MCF 10A (cell line): ENCODE measurements at regions not wholly inside any gene's neighbourhood (a gene's known extent, or its start where the extent isn't known, plus 50 kb on each side); places are given as distances from the start of the nearest gene placed in this dataset.
"Not testable (repeated sequence)": the region's sequence is repeated elsewhere in the genome, so short reads cannot be mapped to it uniquely, and the experiment has no call there.

Experiments
- BruUV-seq: library from RNA; stranded (reverse); fragments of 400-500 nt; replicated peaks from 2 replicates; lab custom pipeline; 2021; lab: Mats Ljungman, UMichigan
- CTCF ChIA-PET: fragments of 300-600 bp; sonication (Branson Sonifier 250); formaldehyde crosslinking; extraction: SDS; loops from one replicate; lab custom pipeline; 2021; ENCODE audit warnings: antibody characterized with exemption, inconsistent platforms; lab: Yijun Ruan, JAX
- POLR2A ChIA-PET: fragments of 300-600, 350-650 bp; sonication (Branson Sonifier 250); formaldehyde crosslinking; extraction: SDS; loops from one replicate; lab custom pipeline; 2020; ENCODE audit warnings: antibody characterized with exemption, inconsistent platforms; lab: Yijun Ruan, JAX
- DNase-seq: peaks from one replicate; pipeline ENCODE4 v3.0.0-alpha.2; 2018; ENCODE audit not compliant: unreplicated experiment
- H3K27ac Mint-ChIP-seq: one replicate; pipeline ENCODE4 v1.8.0; 2022; ENCODE audit warnings: mild to moderate bottlenecking, low read depth, mixed read lengths; ENCODE audit not compliant: unreplicated experiment
- H3K27me3 Mint-ChIP-seq: one replicate; pipeline ENCODE4 v1.8.0; 2022; ENCODE audit warnings: mixed read lengths; ENCODE audit not compliant: insufficient read depth, unreplicated experiment
- H3K36me3 Mint-ChIP-seq: one replicate; pipeline ENCODE4 v1.8.0; 2022; ENCODE audit warnings: mild to moderate bottlenecking, moderate library complexity, mixed read lengths; ENCODE audit not compliant: insufficient read depth, unreplicated experiment
- H3K4me1 Mint-ChIP-seq: one replicate; pipeline ENCODE4 v1.8.0; 2022; ENCODE audit warnings: mixed read lengths; ENCODE audit not compliant: insufficient read depth, unreplicated experiment
- H3K4me3 Mint-ChIP-seq: one replicate; pipeline ENCODE4 v1.8.0; 2022; ENCODE audit warnings: mild to moderate bottlenecking, moderate library complexity, mixed read lengths; ENCODE audit not compliant: unreplicated experiment
- H3K9me3 Mint-ChIP-seq: one replicate; pipeline ENCODE4 v1.8.0; 2022; ENCODE audit warnings: mixed read lengths; ENCODE audit not compliant: unreplicated experiment
- CTCF ChIP-seq: fragments of 200-600 bp; IDR thresholded peaks from one replicate; pipeline ENCODE4 v1.8.0; 2022; ENCODE audit warnings: antibody characterized with exemption, mild to moderate bottlenecking; ENCODE audit not compliant: unreplicated experiment
- intact Hi-C: fragments of 100-400 bp; cut with micrococcal nuclease; formaldehyde crosslinking; loops from 2 replicates; pipeline ENCODE4 v1.14.1; 2022

DNA sequence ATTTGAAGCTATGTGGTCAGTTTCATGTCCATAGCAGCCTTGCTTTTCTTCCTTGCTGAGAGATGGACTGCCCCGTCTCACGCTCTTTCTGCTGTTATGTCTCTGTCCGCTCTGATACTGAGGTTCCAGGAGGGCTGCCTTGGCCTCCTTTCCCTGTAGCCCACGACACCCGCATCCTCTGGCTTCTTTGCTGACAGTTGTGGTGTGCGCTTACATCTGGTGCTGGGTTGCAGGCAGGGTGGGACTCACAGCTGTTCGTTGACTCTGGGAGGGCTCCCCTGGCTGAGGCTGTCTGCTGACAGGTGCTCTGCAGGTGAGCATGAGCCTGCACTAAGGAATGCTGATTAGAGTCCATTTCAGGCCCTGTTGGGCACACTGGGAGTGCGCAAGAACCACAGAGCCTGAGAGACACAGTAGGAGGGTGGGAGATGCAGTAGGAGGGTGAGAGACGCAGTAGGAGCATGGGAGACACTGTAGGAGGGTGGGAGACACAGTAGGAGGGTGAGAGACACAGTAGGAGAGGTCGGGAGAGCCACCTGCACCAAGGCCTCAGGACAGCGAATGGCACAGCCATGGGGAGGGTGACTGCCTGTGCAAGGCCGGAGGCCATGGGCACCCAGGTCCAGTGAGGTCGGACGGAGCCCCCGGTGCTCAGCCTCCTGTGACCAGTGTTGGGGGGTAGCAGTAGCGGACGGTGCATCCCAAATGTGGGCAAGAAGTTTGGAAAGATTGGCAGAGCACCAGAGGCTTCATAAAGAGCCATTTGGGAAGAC is 71.5 kb downstream of the NPIPB11 start:
- POLR2A ChIA-PET, H3K36me3 Mint-ChIP-seq, H3K27ac Mint-ChIP-seq, DNase-seq, H3K27me3 Mint-ChIP-seq, H3K4me3 Mint-ChIP-seq, BruUV-seq, H3K4me1 Mint-ChIP-seq, intact Hi-C loops, CTCF ChIA-PET, H3K9me3 Mint-ChIP-seq: not testable (repeated sequence)

GRCh38 chr16:29333492-29334097 is 72.9 kb downstream of the NPIPB11 start:
- POLR2A ChIA-PET, BruUV-seq, DNase-seq, intact Hi-C loops, H3K9me3 Mint-ChIP-seq, CTCF ChIA-PET, H3K4me3 Mint-ChIP-seq, H3K4me1 Mint-ChIP-seq, H3K27ac Mint-ChIP-seq, H3K36me3 Mint-ChIP-seq: not testable (repeated sequence)
- peaks cover 20% of the 10 kb centered on the region for H3K27me3 Mint-ChIP-seq

DNA sequence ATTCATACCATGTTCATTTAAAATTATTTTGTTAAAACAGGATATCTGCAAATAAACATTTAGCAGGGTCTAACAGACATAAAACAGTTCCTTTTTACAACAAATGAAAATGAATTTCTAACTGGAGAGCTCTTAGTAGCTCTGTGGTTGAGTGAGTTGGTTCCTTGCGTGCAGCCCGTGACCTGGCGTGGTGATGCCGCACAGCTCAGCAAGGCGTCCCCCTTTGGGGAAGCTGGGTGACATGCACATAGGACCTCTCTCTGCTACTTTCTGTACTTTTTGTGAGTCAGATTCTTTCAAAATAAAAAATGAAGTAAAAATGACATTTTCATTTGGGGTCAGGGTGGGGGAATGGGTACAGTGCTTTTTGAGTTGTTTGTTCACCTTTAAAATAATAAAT is 75.9 kb downstream of the NPIPB11 start:
- POLR2A ChIA-PET, H3K27ac Mint-ChIP-seq, DNase-seq, BruUV-seq, H3K4me1 Mint-ChIP-seq, H3K4me3 Mint-ChIP-seq, H3K9me3 Mint-ChIP-seq, H3K36me3 Mint-ChIP-seq, CTCF ChIA-PET, intact Hi-C loops: not testable (repeated sequence)
- H3K27me3 Mint-ChIP-seq, result peaks cover 14% of the 10 kb centered on the region

- Mint-ChIP-seq H3K27me3 (peaks cover 21% of the 10 kb centered on the region), H3K4me3 (peak overlapping the region; percentile 43)
- peak; percentile 15 for TF ChIP-seq CTCF
- H3K27ac Mint-ChIP-seq, H3K36me3 Mint-ChIP-seq, CTCF ChIA-PET, POLR2A ChIA-PET, H3K9me3 Mint-ChIP-seq, intact Hi-C loops, H3K4me1 Mint-ChIP-seq, BruUV-seq: not testable (repeated sequence)
- DNase-seq, result peak; percentile 16
Observed at GRCh38 chr16:29328528-29328927, 78.0 kb downstream of the NPIPB11 start.

GRCh38 chr16:29327631-29328408 is 78.7 kb downstream of the NPIPB11 start:
- intact Hi-C loops, H3K4me3 Mint-ChIP-seq: not testable (repeated sequence)

GRCh38 chr16:29326164-29327125 is 80.1 kb downstream of the NPIPB11 start:
- H3K36me3 Mint-ChIP-seq, POLR2A ChIA-PET, H3K9me3 Mint-ChIP-seq: not testable (repeated sequence)

More at GRCh38 chr16:29327631-29328408, 78.7 kb downstream of the NPIPB11 start:
- CTCF ChIA-PET, H3K27ac Mint-ChIP-seq, H3K4me1 Mint-ChIP-seq, BruUV-seq, POLR2A ChIA-PET, H3K36me3 Mint-ChIP-seq, H3K9me3 Mint-ChIP-seq: not testable (repeated sequence)
- peak; percentile 48 for DNase-seq
- peaks cover 26% of the 10 kb centered on the region for H3K27me3 Mint-ChIP-seq

DNA sequence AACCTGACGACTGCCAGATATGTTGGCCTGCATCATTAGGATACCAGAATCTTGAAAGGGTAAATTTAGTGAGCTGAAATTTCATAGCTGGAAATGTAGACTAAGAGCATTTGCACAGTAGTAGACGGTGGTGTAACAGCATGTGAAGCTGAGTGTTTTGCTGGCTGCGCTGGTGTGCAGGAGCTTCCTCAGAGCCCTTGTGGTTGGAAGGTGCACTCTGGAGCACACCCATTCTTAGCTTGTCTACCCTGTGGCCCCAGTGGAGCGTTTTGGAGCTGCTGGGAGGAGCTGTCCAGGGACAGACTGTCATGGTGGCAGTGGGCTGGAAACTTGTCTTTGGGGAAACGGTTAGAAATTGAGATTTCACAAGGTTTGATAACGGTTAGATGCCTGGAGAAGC is 82.8 kb downstream of the NPIPB11 start:
- BruUV-seq, H3K27ac Mint-ChIP-seq, H3K4me1 Mint-ChIP-seq, POLR2A ChIA-PET, intact Hi-C loops, H3K4me3 Mint-ChIP-seq, DNase-seq, H3K9me3 Mint-ChIP-seq, CTCF ChIA-PET, H3K36me3 Mint-ChIP-seq: not testable (repeated sequence)
- peaks cover 12% of the 10 kb centered on the region for H3K27me3 Mint-ChIP-seq

More at GRCh38 chr16:29326164-29327125, 80.1 kb downstream of the NPIPB11 start:
- H3K4me1 Mint-ChIP-seq, H3K4me3 Mint-ChIP-seq, DNase-seq, BruUV-seq, H3K27ac Mint-ChIP-seq, CTCF ChIA-PET, intact Hi-C loops: not testable (repeated sequence)
- peaks cover 26% of the 10 kb centered on the region for H3K27me3 Mint-ChIP-seq
